ENCODE measurements at regions not wholly inside any gene's neighbourhood (a gene's known extent, or its start where the extent isn't known, plus 50 kb on each side); places are given as distances from the start of the nearest gene placed in this dataset.

DNA sequence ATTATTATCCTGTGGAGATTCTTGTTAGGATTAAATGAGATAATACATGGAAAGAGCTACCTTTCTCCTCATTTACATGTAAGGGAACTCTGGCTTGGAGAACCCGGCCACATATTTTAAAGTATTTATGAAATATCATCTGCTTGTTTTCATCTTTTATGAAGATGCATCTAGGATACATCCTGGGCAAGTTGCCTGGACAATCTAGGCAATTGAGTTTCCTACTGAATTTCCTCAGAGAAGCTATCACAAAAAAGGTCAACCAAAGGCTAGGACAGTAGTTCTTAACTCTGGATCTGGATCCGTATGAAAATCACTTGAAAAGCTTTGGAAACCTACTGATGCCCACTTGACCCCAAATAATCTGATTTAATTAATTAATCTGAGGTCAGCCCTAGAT, 140.7 kb downstream of the MTPAP start:
- POLR2A ChIA-PET = no interaction called here
- CTCF ChIA-PET = interaction anchor here (0.9 to 1.1 kb wide), 3 partner anchors 33 to 209 kb away, joined by 3 to 4 read pairs (median 3); no protein-coding TSS in a partner anchor

DNA sequence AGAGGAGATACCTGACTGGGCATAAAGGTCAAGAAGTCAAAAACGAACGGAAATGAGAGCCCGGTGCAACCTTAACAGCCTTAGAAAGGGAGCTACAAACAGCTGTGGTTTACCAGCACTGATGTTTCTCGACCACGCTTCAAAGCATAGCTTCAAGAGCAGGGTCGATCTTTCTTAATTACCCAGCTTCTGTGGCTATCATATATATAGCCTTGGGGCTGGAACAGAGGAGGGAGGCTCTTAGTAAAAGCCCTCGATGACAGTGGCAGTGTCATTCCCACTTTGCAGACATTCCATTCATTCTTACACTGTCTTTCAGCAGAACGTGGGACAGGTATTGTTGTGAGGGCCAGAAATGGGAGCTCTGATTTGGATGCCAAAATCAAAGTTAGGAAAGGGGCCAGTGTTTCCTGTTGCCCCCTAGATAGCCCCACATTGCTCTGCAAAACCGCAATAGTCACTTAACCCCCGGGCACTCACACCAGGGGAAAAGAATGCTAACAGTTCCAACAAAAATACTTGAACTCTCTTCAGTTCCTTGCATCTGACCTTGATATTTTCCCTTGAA, 141.5 kb downstream of the MTPAP start:
- CTCF ChIA-PET = interaction anchor here (0.5 to 1.1 kb wide), 4 partner anchors 29 to 209 kb away, joined by 3 to 4 read pairs (median 4); no protein-coding TSS in a partner anchor
- Histone ChIP-seq H3K4me3 (ENCODE audit: low read depth, low read length) (no peak overlapping the region), H3K4me1 (ENCODE audit: control insufficient read depth, insufficient read depth, low read length) (no peaks in the 10 kb centered on the region), H3K27ac (ENCODE audit: extremely low read depth, low read depth, low read length) (no peak overlapping the region), H3K36me3 (ENCODE audit: control insufficient read depth in 2 of 2, insufficient read depth in 1 of 2, low read length in 2 of 2) (no peaks in the 10 kb centered on the region), H3K9me3 (ENCODE audit: control insufficient read depth, insufficient read depth, low read depth, low read length) (no peaks in the 10 kb centered on the region; the same call in 1 of the 2 replicates)
- TF ChIP-seq ZNF155 (tag by site-specific recombination; IDR thresholded peaks at IDR 0.05) = no peak
- TF ChIP-seq ZNF341 (tag by site-specific recombination; IDR thresholded peaks at IDR 0.05; ENCODE audit: low read depth) = peak; percentile 44
- TF ChIP-seq ZNF426 (tag by site-specific recombination; IDR thresholded peaks at IDR 0.05) = no peak
- TF ChIP-seq, protein P1, sequence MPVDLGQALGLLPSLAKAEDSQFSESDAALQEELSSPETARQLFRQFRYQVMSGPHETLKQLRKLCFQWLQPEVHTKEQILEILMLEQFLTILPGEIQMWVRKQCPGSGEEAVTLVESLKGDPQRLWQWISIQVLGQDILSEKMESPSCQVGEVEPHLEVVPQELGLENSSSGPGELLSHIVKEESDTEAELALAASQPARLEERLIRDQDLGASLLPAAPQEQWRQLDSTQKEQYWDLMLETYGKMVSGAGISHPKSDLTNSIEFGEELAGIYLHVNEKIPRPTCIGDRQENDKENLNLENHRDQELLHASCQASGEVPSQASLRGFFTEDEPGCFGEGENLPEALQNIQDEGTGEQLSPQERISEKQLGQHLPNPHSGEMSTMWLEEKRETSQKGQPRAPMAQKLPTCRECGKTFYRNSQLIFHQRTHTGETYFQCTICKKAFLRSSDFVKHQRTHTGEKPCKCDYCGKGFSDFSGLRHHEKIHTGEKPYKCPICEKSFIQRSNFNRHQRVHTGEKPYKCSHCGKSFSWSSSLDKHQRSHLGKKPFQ (tag by site-specific recombination; IDR thresholded peaks at IDR 0.05) = no peak
- TF ChIP-seq ZNF292 (tag by site-specific recombination; IDR thresholded peaks at IDR 0.05; ENCODE audit: borderline replicate concordance, low read depth) = no peak
- no peak for TF ChIP-seq ZFP3 (tag by site-specific recombination; IDR thresholded peaks at IDR 0.05; ENCODE audit: low read depth)
- no peak for TF ChIP-seq ZNF302 (tag by site-specific recombination; IDR thresholded peaks at IDR 0.05; ENCODE audit: low read depth)
- POLR2A ChIA-PET = interaction anchor here (1.2 kb wide), 1 partner anchor 13 kb away, joined by 3 read pairs; no protein-coding TSS in a partner anchor

More for the DNA sequence above, 140.7 kb downstream of the MTPAP start:
- Histone ChIP-seq H3K4me1 (ENCODE audit: control insufficient read depth, insufficient read depth, low read length) (no peaks in the 10 kb centered on the region), H3K36me3 (ENCODE audit: control insufficient read depth in 2 of 2, insufficient read depth in 1 of 2, low read length in 2 of 2) (no peaks in the 10 kb centered on the region), H3K9me3 (ENCODE audit: control insufficient read depth, insufficient read depth, low read depth, low read length) (no peaks in the 10 kb centered on the region; the same call in 1 of the 2 replicates), H3K4me3 (ENCODE audit: low read depth, low read length) (no peak overlapping the region), H3K27ac (ENCODE audit: extremely low read depth, low read depth, low read length) (no peak overlapping the region)
- TF ChIP-seq, protein P2, sequence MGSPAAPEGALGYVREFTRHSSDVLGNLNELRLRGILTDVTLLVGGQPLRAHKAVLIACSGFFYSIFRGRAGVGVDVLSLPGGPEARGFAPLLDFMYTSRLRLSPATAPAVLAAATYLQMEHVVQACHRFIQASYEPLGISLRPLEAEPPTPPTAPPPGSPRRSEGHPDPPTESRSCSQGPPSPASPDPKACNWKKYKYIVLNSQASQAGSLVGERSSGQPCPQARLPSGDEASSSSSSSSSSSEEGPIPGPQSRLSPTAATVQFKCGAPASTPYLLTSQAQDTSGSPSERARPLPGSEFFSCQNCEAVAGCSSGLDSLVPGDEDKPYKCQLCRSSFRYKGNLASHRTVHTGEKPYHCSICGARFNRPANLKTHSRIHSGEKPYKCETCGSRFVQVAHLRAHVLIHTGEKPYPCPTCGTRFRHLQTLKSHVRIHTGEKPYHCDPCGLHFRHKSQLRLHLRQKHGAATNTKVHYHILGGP (tag by site-specific recombination; IDR thresholded peaks at IDR 0.05) = no peak
- TF ChIP-seq ZNF571 (tag by site-specific recombination; IDR thresholded peaks at IDR 0.05) (no peak), ZNF664 (tag by site-specific recombination; IDR thresholded peaks at IDR 0.05) (peak; percentile 78; the same call in 1 of the 2 replicates)

DNA sequence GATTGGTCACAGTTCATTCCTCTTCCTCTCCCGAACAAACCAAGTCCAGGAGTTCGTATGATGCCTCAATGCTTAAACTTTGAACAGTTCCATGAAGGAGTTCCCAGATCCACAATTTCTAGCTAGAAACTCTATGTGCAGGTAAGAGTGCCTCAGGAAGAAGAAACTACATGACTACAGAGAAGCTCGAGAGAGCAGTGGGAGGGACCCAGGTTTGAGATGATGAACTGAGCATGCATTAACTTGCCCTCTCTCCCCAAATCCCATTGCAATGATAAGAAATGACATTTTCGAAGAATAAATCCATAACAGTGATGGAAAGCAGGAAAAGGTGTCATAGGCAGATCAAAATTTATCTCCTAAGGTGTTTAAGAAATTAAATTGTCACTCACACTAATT, 140.6 kb upstream of the JCAD start:
- TF ChIP-seq WT1 (tag by site-specific recombination; IDR thresholded peaks at IDR 0.05) (no peak), ZNF549 (tag by site-specific recombination; IDR thresholded peaks at IDR 0.05) (no peak), ZNF433 (tag by site-specific recombination; IDR thresholded peaks at IDR 0.05; ENCODE audit: low read depth) (no peak), TCF7L2 (IDR thresholded peaks at IDR 0.05; ENCODE audit: borderline replicate concordance, low read depth, low read length) (no peak), ZFP41 (tag by site-specific recombination; IDR thresholded peaks at IDR 0.05; ENCODE audit: borderline replicate concordance) (no peak), ZNF626 (tag by site-specific recombination; IDR thresholded peaks at IDR 0.05) (no peak), ZNF792 (tag by site-specific recombination; IDR thresholded peaks at IDR 0.05) (no peak), ZNF623 (tag by site-specific recombination; IDR thresholded peaks at IDR 0.05) (no peak), ZNF366 (tag by site-specific recombination; conservative IDR thresholded peaks at IDR 0.05) (no peak)
- TF ChIP-seq, protein P3, sequence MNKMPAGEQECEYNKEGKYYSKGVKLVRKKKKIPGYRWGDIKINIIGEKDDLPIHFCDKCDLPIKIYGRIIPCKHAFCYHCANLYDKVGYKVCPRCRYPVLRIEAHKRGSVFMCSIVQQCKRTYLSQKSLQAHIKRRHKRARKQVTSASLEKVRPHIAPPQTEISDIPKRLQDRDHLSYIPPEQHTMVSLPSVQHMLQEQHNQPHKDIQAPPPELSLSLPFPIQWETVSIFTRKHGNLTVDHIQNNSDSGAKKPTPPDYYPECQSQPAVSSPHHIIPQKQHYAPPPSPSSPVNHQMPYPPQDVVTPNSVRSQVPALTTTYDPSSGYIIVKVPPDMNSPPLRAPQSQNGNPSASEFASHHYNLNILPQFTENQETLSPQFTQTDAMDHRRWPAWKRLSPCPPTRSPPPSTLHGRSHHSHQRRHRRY (tag by site-specific recombination; IDR thresholded peaks at IDR 0.05) = no peak
- TF ChIP-seq, protein P4, sequence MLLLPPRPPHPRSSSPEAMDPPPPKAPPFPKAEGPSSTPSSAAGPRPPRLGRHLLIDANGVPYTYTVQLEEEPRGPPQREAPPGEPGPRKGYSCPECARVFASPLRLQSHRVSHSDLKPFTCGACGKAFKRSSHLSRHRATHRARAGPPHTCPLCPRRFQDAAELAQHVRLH (tag by site-specific recombination; IDR thresholded peaks at IDR 0.05) = no peak
- POLR2A ChIA-PET = no interaction called here
- CTCF ChIA-PET = no interaction called here
- Histone ChIP-seq H3K36me3 (ENCODE audit: control insufficient read depth in 2 of 2, insufficient read depth in 1 of 2, low read length in 2 of 2) (no peaks in the 10 kb centered on the region), H3K4me3 (ENCODE audit: low read depth, low read length) (no peak overlapping the region), H3K27ac (ENCODE audit: extremely low read depth, low read depth, low read length) (no peak overlapping the region), H3K9me3 (ENCODE audit: control insufficient read depth, insufficient read depth, low read depth, low read length) (no peaks in the 10 kb centered on the region; the same call in 1 of the 2 replicates), H3K4me1 (ENCODE audit: control insufficient read depth, insufficient read depth, low read length) (no peaks in the 10 kb centered on the region)

All from HEK293 (cell line).